ENCODE measurements at regions not wholly inside any gene's neighbourhood (a gene's known extent, or its start where the extent isn't known, plus 50 kb on each side); places are given as distances from the start of the nearest gene placed in this dataset.

DNA sequence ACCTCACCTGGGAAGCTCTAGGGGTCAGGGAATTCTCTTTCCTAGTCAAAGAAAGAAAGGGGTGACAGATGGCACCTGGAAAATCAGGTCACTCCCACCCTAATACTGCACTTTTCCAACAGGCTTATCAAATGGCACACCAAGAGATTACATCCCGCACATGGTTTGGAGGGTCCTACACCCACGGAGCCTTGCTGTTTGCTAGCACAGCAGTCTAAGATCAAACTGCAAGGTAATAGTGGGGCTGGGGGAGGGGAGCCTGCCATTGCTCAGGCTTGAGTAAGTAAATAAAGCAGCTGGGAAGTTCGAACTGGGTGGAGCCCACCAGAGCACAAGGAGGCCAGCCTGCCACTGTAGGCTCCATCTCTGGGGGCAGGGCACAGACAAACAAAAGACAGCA lies 2830.6 kb upstream of the OR11H1 start:
- no peak overlapping the region for H3K4me3 Mint-ChIP-seq
- no peaks in the 10 kb centered on the region for H3K4me1 Mint-ChIP-seq
- no peak for DNase-seq
- H3K27ac Mint-ChIP-seq: no peak overlapping the region
- no peak for ATAC-seq
- peaks cover 15 to 62% (median 46%) of the 10 kb centered on the region in 9 donors for H3K9me3 Mint-ChIP-seq
- POLR2A ChIA-PET: no interaction called here
- H3K27me3 Mint-ChIP-seq: no peaks in the 10 kb centered on the region
- peaks cover 0 to 6% (median 0%) of the 10 kb centered on the region in 3 donors for H3K36me3 Mint-ChIP-seq

Data from naive thymus-derived CD8-positive, alpha-beta T cell (primary cell).